K562 (cell line): ENCODE measurements at regions not wholly inside any gene's neighbourhood (a gene's known extent, or its start where the extent isn't known, plus 50 kb on each side); places are given as distances from the start of the nearest gene placed in this dataset.
A peak's percentile ranks its signal among the peaks of the same experiment; 100 is the strongest.

Experiments
- ATAC-seq: fragments of 200-7000 bp; cut with Tn5 transposase; 3 replicates; pipeline ENCODE4 v1.9.1; 2020; ENCODE audit warnings: moderate library complexity
- BruUV-seq: library from RNA; stranded (reverse); fragments of 400-500 nt; replicated peaks from 2 replicates; lab custom pipeline; 2021; lab: Mats Ljungman, UMichigan
- CTCF ChIA-PET: fragments of 300-600 bp; formaldehyde crosslinking; extraction: SDS; loops from one replicate; lab custom pipeline; 2021; ENCODE audit warnings: low intra/inter-chr PET ratio; lab: Yijun Ruan, JAX
- POLR2A ChIA-PET: fragments of 300-600, 350-650 bp; sonication (Branson Sonifier 250); formaldehyde crosslinking; extraction: SDS; loops from one replicate; lab custom pipeline; 2021; ENCODE audit warnings: antibody characterized with exemption, inconsistent platforms; lab: Yijun Ruan, JAX
- DNase-seq, 4 experiments: peaks; one replicate each; pipeline versions ENCODE4 v3.0.0 to v3.0.0-alpha.2; 2011 to 2018; ENCODE audit warnings: low spot score in 3 of 4, mixed read lengths in 3 of 4; ENCODE audit errors: extremely low read depth in 1 of 4
- FAIRE-seq: peaks from 2 replicates; lab custom pipeline; 2011; peaks lifted over from hg19 to GRCh38; lab: Jason Lieb, UNC
- H2AFZ ChIP-seq: 2 replicates; pipeline ENCODE4 v1.6.0; 2011; ENCODE audit warnings: low read depth, low read length, control low read depth, inconsistent platforms
- H3K27ac ChIP-seq: fragments of 200-600 bp; 3 replicates; pipeline ENCODE4 v1.8.0; 2011; ENCODE audit warnings: low read depth, mild to moderate bottlenecking, control low read depth, inconsistent platforms, low read length, moderate library complexity, mixed read lengths; ENCODE audit errors: extremely low read depth
- H3K27me3 ChIP-seq, 2 experiments: fragments of 300-600 bp in 1 of 2; 2 replicates in 1 of 2; 3 replicates in 1 of 2; pipeline versions ENCODE4 v1.6.0 to v1.8.0; 2011; ENCODE audit warnings: inconsistent platforms in 2 of 2, low read length in 2 of 2, mild to moderate bottlenecking in 1 of 2, mixed read lengths in 1 of 2, moderate library complexity in 1 of 2; ENCODE audit not compliant: control insufficient read depth in 2 of 2, insufficient read depth in 2 of 2
- H3K36me3 ChIP-seq: fragments of 300-600 bp; 3 replicates; pipeline ENCODE4 v1.8.0; 2011; ENCODE audit warnings: mild to moderate bottlenecking, low read length, inconsistent platforms; ENCODE audit not compliant: control insufficient read depth, insufficient read depth
- H3K4me1 ChIP-seq, 2 experiments: fragments of 200-600 bp in 1 of 2; replicated peaks in 1 of 2; 2 replicates in 1 of 2; 3 replicates in 1 of 2; pipeline versions ENCODE4 v1.5.1 to v1.8.0; 2011; ENCODE audit warnings: inconsistent platforms in 2 of 2, low read length in 2 of 2, mild to moderate bottlenecking in 1 of 2, mixed read lengths in 1 of 2, moderate library complexity in 1 of 2; ENCODE audit not compliant: control insufficient read depth in 2 of 2, insufficient read depth in 2 of 2
- H3K4me2 ChIP-seq: 2 replicates; pipeline ENCODE4 v1.6.1; 2011; ENCODE audit warnings: low read length, control low read depth, inconsistent platforms, mixed read lengths; ENCODE audit not compliant: insufficient read depth
- H3K4me3 ChIP-seq: fragments of 200-600 bp; sonication (generic), shearing (Covaris generic); 2 replicates; pipeline ENCODE4 v1.5.1; 2016; ENCODE audit warnings: control low read depth, inconsistent platforms
- H3K79me2 ChIP-seq: fragments of 200-600 bp; 3 replicates; pipeline ENCODE4 v1.8.0; 2011; ENCODE audit warnings: low read length, inconsistent platforms; ENCODE audit not compliant: control insufficient read depth, insufficient read depth
- H3K9ac ChIP-seq, 2 experiments: 2 replicates each; pipeline versions ENCODE4 v1.6.0 to v1.6.1; 2011; ENCODE audit warnings: low read depth in 2 of 2, low read length in 2 of 2, control low read depth in 1 of 2, inconsistent platforms in 1 of 2, mild to moderate bottlenecking in 1 of 2, mixed read lengths in 1 of 2; ENCODE audit not compliant: insufficient read depth in 1 of 2
- H3K9me1 ChIP-seq: one replicate; pipeline ENCODE4 v1.6.0; 2011; ENCODE audit warnings: inconsistent platforms, mild to moderate bottlenecking, low read length, moderate library complexity; ENCODE audit not compliant: control insufficient read depth, insufficient read depth
- H3K9me3 ChIP-seq: replicated peaks from 2 replicates; pipeline ENCODE4 v1.5.1; 2011; ENCODE audit warnings: low read depth, low read length, inconsistent platforms; ENCODE audit not compliant: control insufficient read depth, insufficient read depth
- H4K20me1 ChIP-seq: replicated peaks from 2 replicates; pipeline ENCODE4 v1.6.1; 2011; ENCODE audit warnings: low read length, inconsistent platforms, mixed read lengths; ENCODE audit not compliant: control insufficient read depth, insufficient read depth
- NR2C1 ChIP-seq, 2 experiments: fragments of 450-650 bp; IDR thresholded peaks; 2 replicates each; pipeline ENCODE4 v1.6.1; 2017; ENCODE audit warnings: mild to moderate bottlenecking in 2 of 2, antibody characterized with exemption in 1 of 2, inconsistent platforms in 1 of 2, missing compliant biosample characterization in 1 of 2, missing genetic modification characterization in 1 of 2
- ZBTB40 ChIP-seq, 2 experiments: fragments of 450-650 bp in 1 of 2; sonication (generic) in 1 of 2; formaldehyde crosslinking in 1 of 2; IDR thresholded peaks; 2 replicates each; pipeline versions ENCODE4 v1.7.1 to v1.9.0; 2016 to 2022; ENCODE audit warnings: inconsistent platforms in 1 of 2, mild to moderate bottlenecking in 1 of 2, missing genetic modification reagents in 1 of 2
- WGBS: fragments of 100-300 bp; shearing (Covaris generic); methylation state at CpG from one replicate; pipeline ENCODE4 v1.1.6; 2016; ENCODE audit warnings: low coverage, mixed read lengths; ENCODE audit not compliant: insufficient coverage; ENCODE audit errors: missing lambda C conversion rate; 5-methylcytosine and 5-hydroxymethylcytosine counted together
- in situ Hi-C: fragments of 300-500 bp; cut with MboI; formaldehyde crosslinking; loops from 4 replicates; pipeline ENCODE4 v1.15.0; 2018; ENCODE audit warnings: inconsistent platforms, mixed read lengths
- intact Hi-C: fragments of 100-400 bp; cut with micrococcal nuclease; formaldehyde crosslinking; loops from 2 replicates; pipeline ENCODE4 v1.14.2; 2022

- no peaks in the 10 kb centered on the region for H3K9me1 ChIP-seq
- no peaks in the 10 kb centered on the region for H4K20me1 ChIP-seq
- DNase-seq (no peak), FAIRE-seq (no peak), ATAC-seq (no peak)
- H3K9me3 ChIP-seq, result no peaks in the 10 kb centered on the region
- in situ Hi-C loops, result no loop called here
- BruUV-seq, result no TSS peak
- intact Hi-C loops, result no loop called here
- H3K27me3 ChIP-seq, result 0 out of 5 replicates have a peak, but pooled peaks cover 0 to 7% of the 10 kb centered on the region in 2 experiments
- H3K27ac ChIP-seq, result no peak overlapping the region
- no peaks in the 10 kb centered on the region for H3K79me2 ChIP-seq
- ChIA-PET POLR2A (no interaction called here), CTCF (no interaction called here)
- 0% methylated on average over 4 of the region's 5 CpGs for whole genome bisulfite sequencing
- no peak overlapping the region for H3K9ac ChIP-seq
- TF ChIP-seq ZBTB40 (IDR thresholded peaks at IDR 0.05) (no peak), ZBTB40 (CRISPR knock-in tag; IDR thresholded peaks at IDR 0.05) (no peak), NR2C1 (IDR thresholded peaks at IDR 0.05) (0 out of 2 replicates have a peak, but pooled peaks have one; percentile 43), NR2C1 (tag; IDR thresholded peaks at IDR 0.05) (0 out of 2 replicates have a peak, but pooled peaks have one; percentile 19)
- H3K36me3 ChIP-seq, result no peaks in the 10 kb centered on the region
- no peak overlapping the region for H2AFZ ChIP-seq
- H3K4me2 ChIP-seq, result no peak overlapping the region
- no peaks in the 10 kb centered on the region for H3K4me1 ChIP-seq
- no peak overlapping the region for H3K4me3 ChIP-seq
These were observed 313.5 kb downstream of the TCERG1L start for GRCh38 chr10:130998046-130998435.
